Thoracic aorta (tissue), 2 donors: ENCODE measurements at regions not wholly inside any gene's neighbourhood (a gene's known extent, or its start where the extent isn't known, plus 50 kb on each side); places are given as distances from the start of the nearest gene placed in this dataset.

ENCODE experiments used
- ATAC-seq: fragments of 150-250 bp; one replicate; pipeline ENCODE4 v1.8.0; 2017; ENCODE audit warnings: low read depth; ENCODE audit not compliant: insufficient number of reproducible peaks, low FRiP score
- DNase-seq: peaks from one replicate; pipeline ENCODE4 v3.0.0-alpha.2; 2020; ENCODE audit warnings: low spot score
- H3K27ac ChIP-seq, 2 donors: fragments of 200-600 bp; sonication (generic); 1 replicate in 1 of 2; 2 replicates in 1 of 2; pipeline ENCODE4 v1.5.1; 2016; ENCODE audit warnings: mild to moderate bottlenecking in 2 of 2, moderate library complexity in 2 of 2
- H3K27me3 ChIP-seq: fragments of 200-600 bp; sonication (generic); replicated peaks from 2 replicates; pipeline ENCODE4 v1.6.0; 2016; ENCODE audit warnings: mild to moderate bottlenecking; ENCODE audit not compliant: insufficient read depth
- H3K36me3 ChIP-seq: fragments of 200-600 bp; sonication (generic); one replicate; pipeline ENCODE4 v1.5.1; 2016
- H3K4me1 ChIP-seq, 2 donors: fragments of 200-600 bp; sonication (generic); 1 replicate in 1 of 2; 2 replicates in 1 of 2; pipeline versions ENCODE4 v1.5.1 to v1.6.0; 2016; ENCODE audit warnings: low read depth in 2 of 2, mild to moderate bottlenecking in 1 of 2; ENCODE audit not compliant: control insufficient read depth in 1 of 2
- H3K4me3 ChIP-seq: fragments of 200-600 bp; sonication (generic); 2 replicates; pipeline ENCODE4 v1.5.1; 2016; ENCODE audit warnings: mild to moderate bottlenecking
- H3K9me3 ChIP-seq: fragments of 200-600 bp; sonication (generic); 2 replicates; pipeline ENCODE4 v1.5.1; 2016
- TF ChIP-seq, protein P1 (sequence below): fragments of 200-600 bp; sonication (generic); IDR thresholded peaks from one replicate; pipeline ENCODE4 v1.5.1; 2019; ENCODE audit warnings: antibody characterized with exemption

DNA sequence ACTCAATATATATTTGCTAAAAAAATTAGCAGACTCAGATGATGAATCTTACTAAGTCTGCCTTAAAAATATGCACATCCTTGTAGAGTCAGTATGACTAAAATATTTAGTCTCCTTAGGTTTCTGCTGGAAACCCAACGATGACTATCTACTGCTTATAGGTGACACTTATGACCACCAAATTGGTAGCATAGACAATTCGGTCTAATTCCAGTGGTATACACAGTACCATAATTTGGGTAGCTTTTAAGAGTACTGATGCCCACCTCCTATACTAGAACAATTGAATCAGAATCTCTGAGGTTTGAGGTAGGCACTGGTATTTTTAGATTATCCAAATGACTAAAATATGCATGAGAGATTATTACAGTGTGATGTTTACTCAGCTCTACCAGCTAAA, 740.8 kb upstream of the ZEB2 start:
- TF ChIP-seq, protein P1, sequence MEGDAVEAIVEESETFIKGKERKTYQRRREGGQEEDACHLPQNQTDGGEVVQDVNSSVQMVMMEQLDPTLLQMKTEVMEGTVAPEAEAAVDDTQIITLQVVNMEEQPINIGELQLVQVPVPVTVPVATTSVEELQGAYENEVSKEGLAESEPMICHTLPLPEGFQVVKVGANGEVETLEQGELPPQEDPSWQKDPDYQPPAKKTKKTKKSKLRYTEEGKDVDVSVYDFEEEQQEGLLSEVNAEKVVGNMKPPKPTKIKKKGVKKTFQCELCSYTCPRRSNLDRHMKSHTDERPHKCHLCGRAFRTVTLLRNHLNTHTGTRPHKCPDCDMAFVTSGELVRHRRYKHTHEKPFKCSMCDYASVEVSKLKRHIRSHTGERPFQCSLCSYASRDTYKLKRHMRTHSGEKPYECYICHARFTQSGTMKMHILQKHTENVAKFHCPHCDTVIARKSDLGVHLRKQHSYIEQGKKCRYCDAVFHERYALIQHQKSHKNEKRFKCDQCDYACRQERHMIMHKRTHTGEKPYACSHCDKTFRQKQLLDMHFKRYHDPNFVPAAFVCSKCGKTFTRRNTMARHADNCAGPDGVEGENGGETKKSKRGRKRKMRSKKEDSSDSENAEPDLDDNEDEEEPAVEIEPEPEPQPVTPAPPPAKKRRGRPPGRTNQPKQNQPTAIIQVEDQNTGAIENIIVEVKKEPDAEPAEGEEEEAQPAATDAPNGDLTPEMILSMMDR: no peak
- H3K36me3 ChIP-seq: no peaks in the 10 kb centered on the region
- no peak for DNase-seq
- no peaks in the 10 kb centered on the region for H3K27me3 ChIP-seq
- no peak overlapping the region for H3K27ac ChIP-seq
- H3K4me1 ChIP-seq: no peaks in the 10 kb centered on the region
- no peak for ATAC-seq
- H3K4me3 ChIP-seq: no peak overlapping the region
- H3K9me3 ChIP-seq: no peaks in the 10 kb centered on the region

DNA sequence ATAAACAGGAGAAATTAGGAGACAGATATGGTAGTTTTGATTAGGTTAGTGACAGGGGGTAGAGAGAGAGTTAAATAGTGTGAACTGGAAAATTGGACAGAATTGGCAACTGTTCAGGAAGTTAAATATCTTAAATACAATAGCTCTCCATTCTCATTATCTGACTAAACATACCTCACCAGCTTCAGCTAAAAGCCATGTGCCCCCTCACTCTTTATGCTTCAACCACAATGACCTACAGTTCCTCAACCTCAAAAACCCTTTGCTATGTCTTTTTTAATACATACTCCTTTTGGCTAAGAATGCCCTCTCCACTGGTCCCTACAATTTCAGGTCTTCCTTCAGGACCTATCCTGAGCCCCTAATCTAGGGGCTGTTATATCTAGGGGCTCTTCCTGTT, 740.2 kb upstream of the ZEB2 start:
- ATAC-seq: no peak
- no peak overlapping the region for H3K4me3 ChIP-seq
- DNase-seq: no peak
- no peaks in the 10 kb centered on the region for H3K4me1 ChIP-seq
- H3K9me3 ChIP-seq: no peaks in the 10 kb centered on the region
- H3K27ac ChIP-seq: no peak overlapping the region
- H3K36me3 ChIP-seq: no peaks in the 10 kb centered on the region
- no peaks in the 10 kb centered on the region for H3K27me3 ChIP-seq
- TF ChIP-seq, protein P1: no peak

DNA sequence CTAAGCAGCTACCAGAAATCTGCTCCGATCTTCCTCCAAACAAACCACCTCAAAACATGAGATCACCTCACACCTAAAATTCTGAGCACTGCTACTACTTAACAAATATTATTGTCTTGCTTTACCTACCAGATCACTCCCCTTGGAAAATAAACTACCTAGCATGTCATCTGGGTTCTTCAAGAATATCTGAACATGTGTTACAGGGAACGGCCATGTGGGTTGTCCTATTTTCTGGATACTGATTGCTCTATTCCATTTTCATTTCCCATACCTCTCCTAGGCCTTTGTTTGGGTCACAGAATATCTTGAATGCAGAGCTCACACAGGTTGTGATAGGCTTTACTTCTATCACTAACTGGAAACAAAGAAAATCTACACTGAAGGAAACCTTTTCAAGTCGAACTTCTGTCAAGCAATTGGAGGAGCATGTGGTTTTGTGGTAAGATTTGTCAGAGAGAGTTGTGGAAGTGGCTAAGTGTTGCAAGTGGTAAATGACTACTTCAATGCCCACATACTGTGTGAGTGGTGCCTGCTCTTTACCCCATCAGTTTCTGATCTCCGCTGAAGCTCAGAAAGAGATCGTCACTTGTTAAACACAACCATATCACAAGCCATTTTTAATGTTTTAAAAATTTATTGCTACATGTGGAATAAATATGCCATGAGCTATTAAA, 739.1 kb upstream of the ZEB2 start:
- TF ChIP-seq, protein P1: no peak
- Histone ChIP-seq H3K9me3 (no peaks in the 10 kb centered on the region), H3K27ac (no peak overlapping the region), H3K4me1 (no peaks in the 10 kb centered on the region), H3K4me3 (no peak overlapping the region), H3K36me3 (no peaks in the 10 kb centered on the region), H3K27me3 (no peaks in the 10 kb centered on the region)
- ATAC-seq (no peak), DNase-seq (no peak)

DNA sequence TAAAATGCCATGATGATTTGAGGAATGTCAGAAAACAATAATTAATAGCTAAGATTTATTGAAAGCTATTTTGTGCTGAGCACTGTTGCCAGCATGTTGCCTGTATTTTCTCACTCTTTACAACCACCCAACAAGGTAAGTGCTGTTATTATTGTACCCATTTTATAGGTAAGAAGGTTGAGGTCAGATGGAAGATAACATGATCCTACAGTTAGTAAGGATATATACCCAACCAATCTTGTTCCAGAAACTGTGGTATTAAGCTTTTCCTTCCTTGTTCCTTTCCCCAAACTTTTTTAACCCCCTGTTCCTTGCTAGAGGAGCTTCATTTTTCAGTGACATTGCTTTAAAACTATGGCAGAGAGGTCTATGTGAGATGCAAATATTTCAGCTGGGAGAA, 738.0 kb upstream of the ZEB2 start:
- Histone ChIP-seq H3K36me3 (no peaks in the 10 kb centered on the region), H3K27ac (no peak overlapping the region), H3K9me3 (no peaks in the 10 kb centered on the region), H3K27me3 (no peaks in the 10 kb centered on the region), H3K4me1 (no peaks in the 10 kb centered on the region), H3K4me3 (no peak overlapping the region)
- DNase-seq: no peak
- TF ChIP-seq, protein P1: no peak
- no peak for ATAC-seq

DNA sequence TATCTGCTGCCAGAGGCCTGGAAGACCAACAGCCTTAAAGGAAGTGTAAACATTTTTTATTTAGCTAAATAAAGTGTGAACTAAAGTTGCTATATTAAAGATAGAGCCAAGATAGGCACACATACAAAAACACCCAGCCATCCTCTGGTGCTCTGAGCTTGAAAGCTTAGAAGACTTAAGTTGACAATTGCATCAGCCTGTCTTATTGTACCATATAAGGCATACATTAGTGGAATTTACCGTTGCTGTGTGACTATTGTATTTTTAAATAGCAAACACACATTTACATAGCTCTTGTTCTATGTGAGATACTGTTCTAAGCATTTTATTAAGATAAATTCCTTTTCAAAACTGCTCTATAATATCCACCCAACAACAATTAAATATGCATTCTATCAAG, 736.6 kb upstream of the ZEB2 start:
- ATAC-seq: no peak
- H3K36me3 ChIP-seq: no peaks in the 10 kb centered on the region
- no peaks in the 10 kb centered on the region for H3K9me3 ChIP-seq
- no peaks in the 10 kb centered on the region for H3K4me1 ChIP-seq
- no peak for DNase-seq
- no peak overlapping the region for H3K4me3 ChIP-seq
- H3K27ac ChIP-seq: no peak overlapping the region
- H3K27me3 ChIP-seq: no peaks in the 10 kb centered on the region
- TF ChIP-seq, protein P1: no peak
